GM10266 (cell line): ENCODE measurements at regions not wholly inside any gene's neighbourhood (a gene's known extent, or its start where the extent isn't known, plus 50 kb on each side); places are given as distances from the start of the nearest gene placed in this dataset.

Experiments used
- DNase-seq: peaks from one replicate; pipeline ENCODE4 v3.0.0; 2012; ENCODE audit errors: extremely low spot score
- CTCF ChIP-seq: IDR thresholded peaks from 2 replicates; pipeline ENCODE4 v1.5.1; 2012; ENCODE audit warnings: mild to moderate bottlenecking, low read depth; ENCODE audit not compliant: control insufficient read depth, insufficient read depth; ENCODE audit errors: missing control alignments

GRCh38 chr3:127089486-127090145 is 103.3 kb upstream of the PRR23E start:
- no peak for TF ChIP-seq CTCF
- DNase-seq: no peak

- TF ChIP-seq CTCF: no peak
- DNase-seq: no peak
Observed at GRCh38 chr3:127090218-127091160, 102.4 kb upstream of the PRR23E start.

- no peak for TF ChIP-seq CTCF
Observed at GRCh38 chr3:127091376-127091775, 101.6 kb upstream of the PRR23E start.

GRCh38 chr3:127092368-127092767 is 100.6 kb upstream of the PRR23E start:
- DNase-seq: no peak
- TF ChIP-seq CTCF: no peak

More at GRCh38 chr3:127091376-127091775, 101.6 kb upstream of the PRR23E start:
- no peak for DNase-seq

- DNase-seq: no peak
- TF ChIP-seq CTCF: no peak
Observed at GRCh38 chr3:127092776-127093175, 100.2 kb upstream of the PRR23E start.

GRCh38 chr3:127093312-127093711 is 99.6 kb upstream of the PRR23E start:
- no peak for DNase-seq
- TF ChIP-seq CTCF: no peak

GRCh38 chr3:127095774-127096173 is 97.2 kb upstream of the PRR23E start:
- no peak for DNase-seq
- TF ChIP-seq CTCF: no peak
